Fibroblast of lung (primary cell): ENCODE measurements at regions not wholly inside any gene's neighbourhood (a gene's known extent, or its start where the extent isn't known, plus 50 kb on each side); places are given as distances from the start of the nearest gene placed in this dataset.

Source experiments
- DNase-seq, 2 donors: peaks; one replicate each; pipeline versions ENCODE4 v3.0.0 to v3.0.0-alpha.2; 2010; ENCODE audit warnings: low read depth in 2 of 2
- H2AFZ ChIP-seq: 2 replicates; pipeline ENCODE4 v1.5.1; 2012; ENCODE audit warnings: low read length, control low read depth, inconsistent platforms
- H3K27ac ChIP-seq: 2 replicates; pipeline ENCODE4 v1.5.1; 2011; ENCODE audit warnings: low read length, control low read depth; ENCODE audit not compliant: insufficient read depth
- H3K27me3 ChIP-seq: 2 replicates; pipeline ENCODE4 v1.5.1; 2011; ENCODE audit warnings: mild to moderate bottlenecking, low read length; ENCODE audit not compliant: control insufficient read depth, insufficient read depth
- H3K36me3 ChIP-seq: 2 replicates; pipeline ENCODE4 v1.5.1; 2011; ENCODE audit warnings: low read length; ENCODE audit not compliant: control insufficient read depth, insufficient read depth
- H3K4me1 ChIP-seq: 2 replicates; pipeline ENCODE4 v1.5.1; 2011; ENCODE audit warnings: low read length; ENCODE audit not compliant: control insufficient read depth, insufficient read depth; ENCODE audit errors: extremely low read depth
- H3K4me2 ChIP-seq: 2 replicates; pipeline ENCODE4 v1.5.1; 2011; ENCODE audit warnings: low read length, control low read depth; ENCODE audit not compliant: insufficient read depth; ENCODE audit errors: extremely low read depth
- H3K4me3 ChIP-seq, 4 experiments: fragments of 200-600 bp in 1 of 4; sonication (generic) in 1 of 4; replicated peaks in 1 of 4; 2 replicates each; pipeline ENCODE4 v1.5.1; 2011 to 2016; ENCODE audit warnings: low read length in 4 of 4, low read depth in 3 of 4, mild to moderate bottlenecking in 3 of 4, control low read depth in 2 of 4, inconsistent platforms in 1 of 4, mixed read lengths in 1 of 4; ENCODE audit not compliant: insufficient read depth in 1 of 4; ENCODE audit errors: control extremely low read depth in 1 of 4
- H3K79me2 ChIP-seq: 2 replicates; pipeline ENCODE4 v1.5.1; 2012; ENCODE audit warnings: mild to moderate bottlenecking, low read length, inconsistent platforms; ENCODE audit not compliant: control insufficient read depth, insufficient read depth
- H3K9ac ChIP-seq: 2 replicates; pipeline ENCODE4 v1.5.1; 2011; ENCODE audit warnings: mild to moderate bottlenecking, low read length, control low read depth; ENCODE audit not compliant: insufficient read depth
- H3K9me3 ChIP-seq: 2 replicates; pipeline ENCODE4 v1.5.1; 2012; ENCODE audit warnings: low read depth, low read length; ENCODE audit not compliant: control insufficient read depth, insufficient read depth
- H4K20me1 ChIP-seq: 2 replicates; pipeline ENCODE4 v1.5.1; 2011; ENCODE audit warnings: low read length; ENCODE audit not compliant: control insufficient read depth, insufficient read depth; ENCODE audit errors: extremely low read depth
- EZH2 ChIP-seq: IDR thresholded peaks from 2 replicates; pipeline ENCODE4 v1.5.1; 2012; ENCODE audit warnings: low read length, control low read depth, mild to moderate bottlenecking; ENCODE audit errors: missing control alignments
- TF ChIP-seq, protein P1 (sequence below), 2 donors: IDR thresholded peaks in 1 of 2; conservative IDR thresholded peaks in 1 of 2; 1 replicate in 1 of 2; 2 replicates in 1 of 2; pipeline ENCODE4 v1.5.1; 2011 to 2012; ENCODE audit warnings: low read length in 2 of 2, control low read depth in 1 of 2, inconsistent platforms in 1 of 2, low read depth in 1 of 2, mild to moderate bottlenecking in 1 of 2

DNA sequence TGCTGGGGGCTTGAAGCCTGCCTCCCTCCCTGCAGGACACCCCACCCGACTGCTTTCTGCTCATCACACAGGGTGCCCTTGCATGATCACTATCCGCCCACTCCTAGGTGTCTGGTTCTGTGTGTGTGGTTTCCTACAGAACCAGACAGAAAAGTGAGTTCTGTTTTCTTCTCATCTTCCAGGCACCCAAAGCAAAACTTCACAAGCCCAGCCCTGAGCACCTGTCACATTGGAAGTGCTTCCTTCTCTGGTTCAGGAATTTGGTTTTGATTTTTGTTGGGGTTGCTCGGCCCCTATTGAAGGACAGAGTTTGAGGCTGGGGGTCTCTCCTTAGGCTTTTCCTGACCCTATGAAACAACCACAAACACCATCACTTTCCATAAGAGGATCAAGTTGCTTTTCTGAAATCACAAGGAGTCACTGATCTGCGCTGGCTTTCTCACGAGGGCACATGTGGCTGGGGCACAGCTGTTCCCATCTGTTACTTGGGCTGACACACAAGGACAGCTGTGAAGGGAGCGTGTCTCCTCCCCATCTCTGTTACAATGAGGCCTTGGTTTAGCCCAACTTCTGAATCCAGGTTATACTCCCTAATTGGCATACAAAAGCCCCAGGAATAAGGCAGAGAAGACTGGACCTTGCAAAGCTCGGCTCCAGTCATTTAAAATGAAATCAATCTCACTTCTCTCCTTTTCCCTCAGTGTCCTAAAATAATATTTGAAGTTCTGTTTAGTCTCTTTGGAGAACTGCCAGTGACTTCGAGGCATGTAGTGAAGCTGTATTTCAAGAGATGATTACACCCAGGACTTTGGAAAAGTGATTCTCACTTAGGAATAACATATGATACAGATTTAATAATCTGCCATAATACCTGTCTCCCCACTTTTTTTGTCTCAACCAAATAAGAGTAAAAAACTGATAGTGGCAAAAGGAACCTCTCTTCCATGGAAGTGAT, 213.1 kb upstream of the GAS1 start:
- H3K9ac ChIP-seq = no peak overlapping the region
- TF ChIP-seq EZH2 = no peak
- TF ChIP-seq, protein P1, sequence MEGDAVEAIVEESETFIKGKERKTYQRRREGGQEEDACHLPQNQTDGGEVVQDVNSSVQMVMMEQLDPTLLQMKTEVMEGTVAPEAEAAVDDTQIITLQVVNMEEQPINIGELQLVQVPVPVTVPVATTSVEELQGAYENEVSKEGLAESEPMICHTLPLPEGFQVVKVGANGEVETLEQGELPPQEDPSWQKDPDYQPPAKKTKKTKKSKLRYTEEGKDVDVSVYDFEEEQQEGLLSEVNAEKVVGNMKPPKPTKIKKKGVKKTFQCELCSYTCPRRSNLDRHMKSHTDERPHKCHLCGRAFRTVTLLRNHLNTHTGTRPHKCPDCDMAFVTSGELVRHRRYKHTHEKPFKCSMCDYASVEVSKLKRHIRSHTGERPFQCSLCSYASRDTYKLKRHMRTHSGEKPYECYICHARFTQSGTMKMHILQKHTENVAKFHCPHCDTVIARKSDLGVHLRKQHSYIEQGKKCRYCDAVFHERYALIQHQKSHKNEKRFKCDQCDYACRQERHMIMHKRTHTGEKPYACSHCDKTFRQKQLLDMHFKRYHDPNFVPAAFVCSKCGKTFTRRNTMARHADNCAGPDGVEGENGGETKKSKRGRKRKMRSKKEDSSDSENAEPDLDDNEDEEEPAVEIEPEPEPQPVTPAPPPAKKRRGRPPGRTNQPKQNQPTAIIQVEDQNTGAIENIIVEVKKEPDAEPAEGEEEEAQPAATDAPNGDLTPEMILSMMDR (conservative IDR thresholded peaks at IDR 0.05 in 1 of 2, IDR thresholded peaks at IDR 0.05 in 1 of 2; ENCODE audit: low read depth in 1 of 2, low read length in 2 of 2) = no peak
- H3K79me2 ChIP-seq = no peaks in the 10 kb centered on the region
- no peaks in the 10 kb centered on the region for H3K27me3 ChIP-seq
- no peaks in the 10 kb centered on the region for H3K4me1 ChIP-seq
- DNase-seq = peak in 1 of 2 donors; percentile 25
- no peak overlapping the region for H3K27ac ChIP-seq
- H4K20me1 ChIP-seq = no peaks in the 10 kb centered on the region
- H3K4me3 ChIP-seq = no peak overlapping the region
- H2AFZ ChIP-seq = no peak overlapping the region
- H3K9me3 ChIP-seq = no peaks in the 10 kb centered on the region
- H3K4me2 ChIP-seq = no peak overlapping the region
- no peaks in the 10 kb centered on the region for H3K36me3 ChIP-seq

DNA sequence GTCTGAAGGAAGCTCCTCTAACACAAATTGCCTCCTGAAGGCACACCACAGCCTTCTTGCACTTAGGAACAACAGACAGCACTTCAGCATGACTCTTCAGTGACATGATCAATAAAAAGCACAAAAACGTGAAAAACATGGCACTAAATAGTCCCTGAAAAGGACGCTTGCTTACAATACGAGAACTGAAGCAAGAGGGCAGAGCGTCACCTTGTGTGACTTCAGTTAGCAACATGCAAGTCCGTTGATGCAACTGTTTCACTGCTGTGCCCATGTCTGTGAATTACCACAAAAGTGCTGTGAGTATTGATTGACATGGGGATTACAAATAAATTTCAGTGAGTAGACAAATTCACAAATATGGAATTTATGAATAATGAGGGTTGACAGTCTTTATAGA, 219.9 kb upstream of the GAS1 start:
- no peaks in the 10 kb centered on the region for H3K4me1 ChIP-seq
- H4K20me1 ChIP-seq = no peaks in the 10 kb centered on the region
- H3K4me2 ChIP-seq = no peak overlapping the region
- H3K36me3 ChIP-seq = no peaks in the 10 kb centered on the region
- H3K27ac ChIP-seq = no peak overlapping the region
- H3K4me3 ChIP-seq = no peak overlapping the region
- no peak overlapping the region for H2AFZ ChIP-seq
- no peaks in the 10 kb centered on the region for H3K27me3 ChIP-seq
- H3K9me3 ChIP-seq = no peaks in the 10 kb centered on the region
- DNase-seq = peak in 1 of 2 donors; percentile 28
- TF ChIP-seq, protein P1 (conservative IDR thresholded peaks at IDR 0.05 in 1 of 2, IDR thresholded peaks at IDR 0.05 in 1 of 2; ENCODE audit: low read depth in 1 of 2, low read length in 2 of 2) = no peak
- TF ChIP-seq EZH2 = no peak
- H3K79me2 ChIP-seq = no peaks in the 10 kb centered on the region
- no peak overlapping the region for H3K9ac ChIP-seq

DNA sequence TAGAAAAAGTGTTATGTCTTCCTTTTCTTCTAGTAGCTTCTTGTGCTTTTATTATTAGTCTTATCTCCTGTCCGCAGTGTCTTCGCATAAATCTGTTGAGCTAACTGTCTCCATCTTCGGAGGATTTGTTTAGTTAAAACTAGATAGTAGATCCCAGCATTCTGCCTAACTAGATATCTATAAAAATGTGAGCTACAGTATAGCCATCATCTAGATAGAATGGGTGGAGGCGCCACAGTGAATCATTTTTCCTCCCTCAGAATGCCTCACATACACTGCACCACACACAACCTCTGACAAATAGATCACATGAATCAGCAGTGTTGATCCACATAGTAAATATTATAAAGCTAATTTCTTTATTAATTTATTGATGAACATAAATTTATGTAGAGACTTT, 220.3 kb upstream of the GAS1 start:
- no peak overlapping the region for H2AFZ ChIP-seq
- no peak for DNase-seq

More for the DNA sequence above, 220.3 kb upstream of the GAS1 start:
- Histone ChIP-seq H3K79me2 (no peaks in the 10 kb centered on the region), H4K20me1 (no peaks in the 10 kb centered on the region), H3K4me1 (no peaks in the 10 kb centered on the region), H3K9me3 (no peaks in the 10 kb centered on the region), H3K27me3 (no peaks in the 10 kb centered on the region), H3K27ac (no peak overlapping the region), H3K4me3 (no peak overlapping the region), H3K4me2 (no peak overlapping the region), H3K36me3 (no peaks in the 10 kb centered on the region), H3K9ac (no peak overlapping the region)
- TF ChIP-seq, protein P1 (conservative IDR thresholded peaks at IDR 0.05 in 1 of 2, IDR thresholded peaks at IDR 0.05 in 1 of 2; ENCODE audit: low read depth in 1 of 2, low read length in 2 of 2) = no peak
- TF ChIP-seq EZH2 = no peak
